ENCODE measurements at regions not wholly inside any gene's neighbourhood (a gene's known extent, or its start where the extent isn't known, plus 50 kb on each side); places are given as distances from the start of the nearest gene placed in this dataset.

DNA sequence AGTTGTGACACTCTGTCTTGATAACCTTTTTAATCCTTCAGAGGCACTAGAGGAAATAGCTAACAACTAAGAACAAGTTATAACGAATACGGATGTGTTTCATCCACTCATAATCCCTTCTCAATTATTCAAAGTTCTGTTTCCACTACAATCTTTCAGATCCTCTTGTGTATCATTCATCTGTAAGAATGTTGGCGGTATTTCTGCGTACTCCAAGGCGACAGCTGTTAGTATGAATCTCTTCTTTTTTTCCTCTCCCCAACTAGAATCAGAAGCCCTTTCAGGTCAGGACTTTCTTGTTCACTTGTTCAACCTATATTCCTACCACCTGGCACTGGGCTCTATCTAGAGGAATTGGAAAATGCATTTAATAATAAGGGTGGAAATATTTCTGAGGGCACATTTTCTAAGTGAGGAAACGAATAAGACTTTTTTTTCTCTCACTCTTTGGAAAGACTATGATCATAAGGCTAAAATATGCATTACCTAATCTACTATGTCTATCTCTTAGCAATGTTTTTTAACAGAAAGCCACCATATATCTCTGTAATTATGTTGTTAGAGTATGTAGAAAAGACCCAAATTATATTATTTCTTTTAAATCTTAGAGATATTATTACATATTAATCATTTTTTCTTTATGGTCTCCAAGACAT is 492.9 kb downstream of the PCDH20 start:
- TF ChIP-seq, protein P1, sequence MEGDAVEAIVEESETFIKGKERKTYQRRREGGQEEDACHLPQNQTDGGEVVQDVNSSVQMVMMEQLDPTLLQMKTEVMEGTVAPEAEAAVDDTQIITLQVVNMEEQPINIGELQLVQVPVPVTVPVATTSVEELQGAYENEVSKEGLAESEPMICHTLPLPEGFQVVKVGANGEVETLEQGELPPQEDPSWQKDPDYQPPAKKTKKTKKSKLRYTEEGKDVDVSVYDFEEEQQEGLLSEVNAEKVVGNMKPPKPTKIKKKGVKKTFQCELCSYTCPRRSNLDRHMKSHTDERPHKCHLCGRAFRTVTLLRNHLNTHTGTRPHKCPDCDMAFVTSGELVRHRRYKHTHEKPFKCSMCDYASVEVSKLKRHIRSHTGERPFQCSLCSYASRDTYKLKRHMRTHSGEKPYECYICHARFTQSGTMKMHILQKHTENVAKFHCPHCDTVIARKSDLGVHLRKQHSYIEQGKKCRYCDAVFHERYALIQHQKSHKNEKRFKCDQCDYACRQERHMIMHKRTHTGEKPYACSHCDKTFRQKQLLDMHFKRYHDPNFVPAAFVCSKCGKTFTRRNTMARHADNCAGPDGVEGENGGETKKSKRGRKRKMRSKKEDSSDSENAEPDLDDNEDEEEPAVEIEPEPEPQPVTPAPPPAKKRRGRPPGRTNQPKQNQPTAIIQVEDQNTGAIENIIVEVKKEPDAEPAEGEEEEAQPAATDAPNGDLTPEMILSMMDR (IDR thresholded peaks at IDR 0.05), result no peak
- WGBS (ENCODE audit: insufficient coverage), result 85% methylated on average over 5 of the region's 6 CpGs
- Mint-ChIP-seq H3K36me3 (no peaks in the 10 kb centered on the region), H3K27me3 (ENCODE audit: low read depth in 2 of 2) (no peaks in the 10 kb centered on the region), H3K9me3 (peaks cover 4 to 18% of the 10 kb centered on the region in 2 donors), H3K4me3 (no peak overlapping the region), H3K4me1 (no peaks in the 10 kb centered on the region), H3K27ac (no peak overlapping the region)
- H3K4me1 ChIP-seq (ENCODE audit: control insufficient read depth, insufficient read depth, low read length), result no peaks in the 10 kb centered on the region
- H3K36me3 ChIP-seq (ENCODE audit: control insufficient read depth, insufficient read depth, low read length), result no peaks in the 10 kb centered on the region
- DNase-seq (no peak), ATAC-seq (no peak)
- H3K4me3 ChIP-seq (ENCODE audit: low read length), result no peak overlapping the region
- intact Hi-C loops (cut with micrococcal nuclease), result no loop called here
- H3K9me3 ChIP-seq (ENCODE audit: control insufficient read depth, insufficient read depth, low read length), result peaks cover 3% of the 10 kb centered on the region
- H3K27me3 ChIP-seq (ENCODE audit: control insufficient read depth, insufficient read depth, low read length), result no peaks in the 10 kb centered on the region
- no peak overlapping the region for H3K27ac ChIP-seq (ENCODE audit: low read length)

GRCh38 chr13:60893801-60894200 is 496.8 kb downstream of the TDRD3 start:
- Histone ChIP-seq H3K27ac (ENCODE audit: low read length) (no peak overlapping the region), H3K4me3 (ENCODE audit: low read length) (no peak overlapping the region), H3K4me1 (ENCODE audit: control insufficient read depth, insufficient read depth, low read length) (no peaks in the 10 kb centered on the region), H3K36me3 (ENCODE audit: control insufficient read depth, insufficient read depth, low read length) (no peaks in the 10 kb centered on the region), H3K27me3 (ENCODE audit: control insufficient read depth, insufficient read depth, low read length) (no peaks in the 10 kb centered on the region), H3K9me3 (ENCODE audit: control insufficient read depth, insufficient read depth, low read length) (no peaks in the 10 kb centered on the region)
- TF ChIP-seq, protein P1 (IDR thresholded peaks at IDR 0.05), result no peak
- H3K4me3 Mint-ChIP-seq, result no peak overlapping the region
- H3K27me3 Mint-ChIP-seq (ENCODE audit: low read depth in 2 of 2), result no peaks in the 10 kb centered on the region
- H3K9me3 Mint-ChIP-seq, result peaks cover 12 to 28% of the 10 kb centered on the region in 2 donors
- ATAC-seq (no peak), DNase-seq (no peak)
- peaks cover 7% of the 10 kb centered on the region for H3K36me3 Mint-ChIP-seq
- no peaks in the 10 kb centered on the region for H3K4me1 Mint-ChIP-seq
- 79% methylated on average over 1 of the region's 1 CpG for WGBS (ENCODE audit: insufficient coverage)
- H3K27ac Mint-ChIP-seq, result no peak overlapping the region
- intact Hi-C loops (cut with micrococcal nuclease), result no loop called here

DNA sequence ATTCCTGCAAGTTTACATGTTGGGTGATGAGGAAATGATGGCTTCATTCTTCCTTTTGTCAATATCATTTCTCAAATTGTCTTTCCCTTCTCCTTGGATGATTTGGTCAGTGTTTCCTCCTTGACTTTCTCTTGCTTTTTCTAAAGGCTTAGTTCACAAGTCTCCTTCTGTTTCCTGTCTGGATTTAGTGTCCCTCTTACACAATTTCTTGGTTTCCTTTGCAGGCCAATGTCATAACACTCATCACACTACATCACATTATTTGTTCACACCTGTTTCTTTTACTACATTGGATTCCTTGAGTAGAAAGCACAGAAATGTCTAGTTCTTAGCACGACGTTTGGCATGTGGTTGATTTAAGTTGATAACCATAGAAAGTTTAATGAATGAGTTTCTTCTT is 490.7 kb downstream of the TDRD3 start:
- DNase-seq (no peak), ATAC-seq (no peak)
- Mint-ChIP-seq H3K27ac (no peak overlapping the region), H3K4me1 (no peaks in the 10 kb centered on the region), H3K4me3 (no peak overlapping the region), H3K36me3 (no peaks in the 10 kb centered on the region), H3K27me3 (ENCODE audit: low read depth in 2 of 2) (no peaks in the 10 kb centered on the region), H3K9me3 (peaks cover 12 to 29% of the 10 kb centered on the region in 2 donors)
- 50% methylated on average over 2 of the region's 2 CpGs for WGBS (ENCODE audit: insufficient coverage)
- intact Hi-C loops (cut with micrococcal nuclease), result no loop called here
- Histone ChIP-seq H3K9me3 (ENCODE audit: control insufficient read depth, insufficient read depth, low read length) (no peaks in the 10 kb centered on the region), H3K27me3 (ENCODE audit: control insufficient read depth, insufficient read depth, low read length) (no peaks in the 10 kb centered on the region), H3K4me1 (ENCODE audit: control insufficient read depth, insufficient read depth, low read length) (no peaks in the 10 kb centered on the region), H3K4me3 (ENCODE audit: low read length) (no peak overlapping the region), H3K36me3 (ENCODE audit: control insufficient read depth, insufficient read depth, low read length) (no peaks in the 10 kb centered on the region), H3K27ac (ENCODE audit: low read length) (no peak overlapping the region)
- TF ChIP-seq, protein P1 (IDR thresholded peaks at IDR 0.05), result no peak

DNA sequence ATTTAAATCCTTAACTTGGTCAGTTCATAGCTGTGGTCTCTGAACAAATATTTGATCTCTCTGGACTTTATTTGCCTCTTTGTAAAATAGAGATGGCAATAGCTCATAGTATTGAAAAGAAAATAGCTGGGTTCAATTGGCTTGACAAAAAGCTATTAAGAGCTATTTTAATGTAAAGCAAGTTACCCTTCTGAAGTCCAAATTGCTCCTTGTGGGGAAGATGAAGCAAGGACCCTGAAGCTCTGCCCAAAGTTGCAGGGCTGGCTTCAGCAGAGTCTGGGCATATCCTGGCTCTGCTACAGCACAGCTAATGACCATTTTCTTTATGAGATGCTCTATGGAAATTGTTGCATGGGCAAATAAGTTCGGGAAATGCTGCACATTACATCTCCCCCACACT is 484.5 kb downstream of the TDRD3 start:
- WGBS (ENCODE audit: insufficient coverage), result 43% methylated on average over 1 of the region's 1 CpG
- H3K9me3 Mint-ChIP-seq, result peaks cover 8 to 19% of the 10 kb centered on the region in 2 donors
- no peaks in the 10 kb centered on the region for H3K36me3 ChIP-seq (ENCODE audit: control insufficient read depth, insufficient read depth, low read length)
- H3K27me3 Mint-ChIP-seq (ENCODE audit: low read depth in 2 of 2), result no peaks in the 10 kb centered on the region
- ATAC-seq, result no peak
- no peaks in the 10 kb centered on the region for H3K9me3 ChIP-seq (ENCODE audit: control insufficient read depth, insufficient read depth, low read length)
- intact Hi-C loops (cut with micrococcal nuclease), result no loop called here
- no peak overlapping the region for H3K4me3 Mint-ChIP-seq
- H3K4me3 ChIP-seq (ENCODE audit: low read length), result no peak overlapping the region
- no peak overlapping the region for H3K27ac Mint-ChIP-seq
- H3K4me1 ChIP-seq (ENCODE audit: control insufficient read depth, insufficient read depth, low read length), result no peaks in the 10 kb centered on the region
- TF ChIP-seq, protein P1 (IDR thresholded peaks at IDR 0.05), result no peak
- H3K27ac ChIP-seq (ENCODE audit: low read length), result no peak overlapping the region
- H3K4me1 Mint-ChIP-seq, result no peaks in the 10 kb centered on the region
- H3K36me3 Mint-ChIP-seq, result no peaks in the 10 kb centered on the region
- no peak for DNase-seq
- no peaks in the 10 kb centered on the region for H3K27me3 ChIP-seq (ENCODE audit: control insufficient read depth, insufficient read depth, low read length)

All from natural killer cell (primary cell).